Hippocampal formation (tissue), 2 donors: ENCODE measurements at regions not wholly inside any gene's neighbourhood (a gene's known extent, or its start where the extent isn't known, plus 50 kb on each side); places are given as distances from the start of the nearest gene placed in this dataset.
"Not testable (repeated sequence)": the region's sequence is repeated elsewhere in the genome, so short reads cannot be mapped to it uniquely, and the experiment has no call there.

Experiments
- DNase-seq, 2 donors: peaks; one replicate each; lab custom pipeline; 2025; lab: John Stamatoyannopoulos, UW

GRCh38 chr7:153407291-153408046 lies 644.7 kb upstream of the DPP6 start:
- no peak for DNase-seq

GRCh38 chr7:153408360-153409335 lies 643.5 kb upstream of the DPP6 start:
- DNase-seq: no peak

- DNase-seq: not testable (repeated sequence)
Measured at GRCh38 chr7:153409567-153410342, 642.4 kb upstream of the DPP6 start.

GRCh38 chr7:153410997-153411642 lies 641.1 kb upstream of the DPP6 start:
- DNase-seq: not testable (repeated sequence)

- not testable (repeated sequence) for DNase-seq
Measured at GRCh38 chr7:153412114-153412823, 639.9 kb upstream of the DPP6 start.

GRCh38 chr7:153412824-153413198 lies 639.4 kb upstream of the DPP6 start:
- DNase-seq: not testable (repeated sequence)

GRCh38 chr7:153413199-153413539 lies 639.0 kb upstream of the DPP6 start:
- DNase-seq: no peak

GRCh38 chr7:153413540-153414287 lies 638.5 kb upstream of the DPP6 start:
- no peak for DNase-seq

GRCh38 chr7:153414288-153414629 lies 637.9 kb upstream of the DPP6 start:
- no peak for DNase-seq

- no peak for DNase-seq
Measured at GRCh38 chr7:153415632-153416031, 636.6 kb upstream of the DPP6 start.

- no peak for DNase-seq
Measured at GRCh38 chr7:153422291-153423209, 629.6 kb upstream of the DPP6 start.

- no peak for DNase-seq
Measured at GRCh38 chr7:153423210-153423590, 629.0 kb upstream of the DPP6 start.

GRCh38 chr7:153430931-153431330 lies 621.3 kb upstream of the DPP6 start:
- DNase-seq: peak in 1 of 2 donors; percentile 26

- no peak for DNase-seq
Measured at GRCh38 chr7:153432063-153432462, 620.1 kb upstream of the DPP6 start.

- DNase-seq: no peak
Measured at GRCh38 chr7:153433223-153433622, 619.0 kb upstream of the DPP6 start.

- no peak for DNase-seq
Measured at GRCh38 chr7:153440715-153441114, 611.5 kb upstream of the DPP6 start.

- no peak for DNase-seq
Measured at GRCh38 chr7:153443032-153443701, 609.0 kb upstream of the DPP6 start.

GRCh38 chr7:153444641-153445040 lies 607.6 kb upstream of the DPP6 start:
- DNase-seq: no peak

GRCh38 chr7:153445641-153446040 lies 606.6 kb upstream of the DPP6 start:
- no peak for DNase-seq
